ENCODE measurements at regions not wholly inside any gene's neighbourhood (a gene's known extent, or its start where the extent isn't known, plus 50 kb on each side); places are given as distances from the start of the nearest gene placed in this dataset.

DNA sequence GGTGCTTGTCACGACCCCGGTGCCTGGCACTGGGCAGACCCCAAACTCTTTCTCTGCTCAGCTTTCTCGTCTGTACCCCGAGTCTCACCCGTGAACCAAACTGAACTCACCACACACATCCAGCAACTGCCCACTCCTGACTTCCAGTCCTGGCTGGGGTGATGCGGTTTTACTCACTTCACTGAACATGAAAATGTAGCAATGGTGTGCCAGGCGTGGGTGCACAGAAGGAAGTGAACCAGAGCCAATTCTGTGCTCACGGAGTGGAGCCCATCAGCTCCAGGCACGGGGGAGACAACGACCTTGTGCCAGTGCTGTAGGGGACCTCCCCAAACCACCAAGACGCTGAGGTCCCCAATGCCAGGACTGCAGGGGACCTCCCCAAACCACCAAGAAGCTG lies 78.7 kb upstream of the AFDN start:
- TF ChIP-seq POLR2AphosphoS5 (IDR thresholded peaks at IDR 0.05; ENCODE audit: low read depth), result no peak
- TF ChIP-seq, protein P1, sequence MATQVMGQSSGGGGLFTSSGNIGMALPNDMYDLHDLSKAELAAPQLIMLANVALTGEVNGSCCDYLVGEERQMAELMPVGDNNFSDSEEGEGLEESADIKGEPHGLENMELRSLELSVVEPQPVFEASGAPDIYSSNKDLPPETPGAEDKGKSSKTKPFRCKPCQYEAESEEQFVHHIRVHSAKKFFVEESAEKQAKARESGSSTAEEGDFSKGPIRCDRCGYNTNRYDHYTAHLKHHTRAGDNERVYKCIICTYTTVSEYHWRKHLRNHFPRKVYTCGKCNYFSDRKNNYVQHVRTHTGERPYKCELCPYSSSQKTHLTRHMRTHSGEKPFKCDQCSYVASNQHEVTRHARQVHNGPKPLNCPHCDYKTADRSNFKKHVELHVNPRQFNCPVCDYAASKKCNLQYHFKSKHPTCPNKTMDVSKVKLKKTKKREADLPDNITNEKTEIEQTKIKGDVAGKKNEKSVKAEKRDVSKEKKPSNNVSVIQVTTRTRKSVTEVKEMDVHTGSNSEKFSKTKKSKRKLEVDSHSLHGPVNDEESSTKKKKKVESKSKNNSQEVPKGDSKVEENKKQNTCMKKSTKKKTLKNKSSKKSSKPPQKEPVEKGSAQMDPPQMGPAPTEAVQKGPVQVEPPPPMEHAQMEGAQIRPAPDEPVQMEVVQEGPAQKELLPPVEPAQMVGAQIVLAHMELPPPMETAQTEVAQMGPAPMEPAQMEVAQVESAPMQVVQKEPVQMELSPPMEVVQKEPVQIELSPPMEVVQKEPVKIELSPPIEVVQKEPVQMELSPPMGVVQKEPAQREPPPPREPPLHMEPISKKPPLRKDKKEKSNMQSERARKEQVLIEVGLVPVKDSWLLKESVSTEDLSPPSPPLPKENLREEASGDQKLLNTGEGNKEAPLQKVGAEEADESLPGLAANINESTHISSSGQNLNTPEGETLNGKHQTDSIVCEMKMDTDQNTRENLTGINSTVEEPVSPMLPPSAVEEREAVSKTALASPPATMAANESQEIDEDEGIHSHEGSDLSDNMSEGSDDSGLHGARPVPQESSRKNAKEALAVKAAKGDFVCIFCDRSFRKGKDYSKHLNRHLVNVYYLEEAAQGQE (IDR thresholded peaks at IDR 0.05; ENCODE audit: unreplicated experiment), result no peak
- no peak for TF ChIP-seq CTCF (conservative IDR thresholded peaks at IDR 0.05; ENCODE audit: low read depth in 2 of 2)
- TF ChIP-seq ZNF114 (CRISPR knock-in tag; IDR thresholded peaks at IDR 0.05), result no peak
- TF ChIP-seq NANOG (IDR thresholded peaks at IDR 0.05; ENCODE audit: borderline replicate concordance), result no peak
- TF ChIP-seq EZH2phosphoT487 (IDR thresholded peaks at IDR 0.05; ENCODE audit: unreplicated experiment), result no peak
